ENCODE measurements at regions not wholly inside any gene's neighbourhood (a gene's known extent, or its start where the extent isn't known, plus 50 kb on each side); places are given as distances from the start of the nearest gene placed in this dataset.

DNA sequence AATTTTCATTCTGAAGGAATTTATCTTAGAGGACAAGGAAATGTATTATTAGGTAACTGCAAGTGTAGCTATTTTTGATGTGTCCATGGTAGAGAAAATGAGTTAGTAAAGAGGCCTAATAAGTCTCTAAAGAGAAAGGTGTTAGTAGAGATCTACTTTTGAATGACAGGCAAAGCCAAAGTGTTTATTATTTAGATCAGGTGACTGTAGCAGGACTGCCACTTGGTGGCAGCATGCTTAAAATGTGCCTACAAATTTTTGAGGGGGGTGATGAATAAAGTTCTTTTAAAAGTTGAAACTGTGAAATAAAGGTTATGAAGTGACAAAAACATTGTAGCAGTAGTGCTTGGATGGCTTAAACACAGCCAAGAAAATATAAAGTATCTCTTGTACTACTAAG is 421.5 kb upstream of the MEIS1 start:
- no peaks in the 10 kb centered on the region for H3K36me3 ChIP-seq (replicated peaks in 1 of 2; ENCODE audit: insufficient read depth in 1 of 2, low read depth in 2 of 2)
- no peaks in the 10 kb centered on the region for H3K9me3 ChIP-seq
- TF ChIP-seq, protein P1, sequence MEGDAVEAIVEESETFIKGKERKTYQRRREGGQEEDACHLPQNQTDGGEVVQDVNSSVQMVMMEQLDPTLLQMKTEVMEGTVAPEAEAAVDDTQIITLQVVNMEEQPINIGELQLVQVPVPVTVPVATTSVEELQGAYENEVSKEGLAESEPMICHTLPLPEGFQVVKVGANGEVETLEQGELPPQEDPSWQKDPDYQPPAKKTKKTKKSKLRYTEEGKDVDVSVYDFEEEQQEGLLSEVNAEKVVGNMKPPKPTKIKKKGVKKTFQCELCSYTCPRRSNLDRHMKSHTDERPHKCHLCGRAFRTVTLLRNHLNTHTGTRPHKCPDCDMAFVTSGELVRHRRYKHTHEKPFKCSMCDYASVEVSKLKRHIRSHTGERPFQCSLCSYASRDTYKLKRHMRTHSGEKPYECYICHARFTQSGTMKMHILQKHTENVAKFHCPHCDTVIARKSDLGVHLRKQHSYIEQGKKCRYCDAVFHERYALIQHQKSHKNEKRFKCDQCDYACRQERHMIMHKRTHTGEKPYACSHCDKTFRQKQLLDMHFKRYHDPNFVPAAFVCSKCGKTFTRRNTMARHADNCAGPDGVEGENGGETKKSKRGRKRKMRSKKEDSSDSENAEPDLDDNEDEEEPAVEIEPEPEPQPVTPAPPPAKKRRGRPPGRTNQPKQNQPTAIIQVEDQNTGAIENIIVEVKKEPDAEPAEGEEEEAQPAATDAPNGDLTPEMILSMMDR (IDR thresholded peaks at IDR 0.05) = no peak
- TF ChIP-seq POLR2A (IDR thresholded peaks at IDR 0.05) = no peak
- DNase-seq (no peak), ATAC-seq (no peak)
- H3K27me3 ChIP-seq = no peaks in the 10 kb centered on the region
- no peaks in the 10 kb centered on the region for H3K4me1 ChIP-seq
- H3K4me3 ChIP-seq = no peak overlapping the region
- no peak overlapping the region for H3K27ac ChIP-seq
- intact Hi-C loops (cut with DNase I) = no loop called here

- ATAC-seq (no peak), DNase-seq (no peak)
- H3K27me3 ChIP-seq = no peaks in the 10 kb centered on the region
- intact Hi-C loops (cut with DNase I) = no loop called here
- H3K9me3 ChIP-seq = no peaks in the 10 kb centered on the region
- no peak overlapping the region for H3K4me3 ChIP-seq
- H3K36me3 ChIP-seq (replicated peaks in 1 of 2; ENCODE audit: insufficient read depth in 1 of 2, low read depth in 2 of 2) = no peaks in the 10 kb centered on the region
- no peaks in the 10 kb centered on the region for H3K4me1 ChIP-seq
- TF ChIP-seq, protein P1 (IDR thresholded peaks at IDR 0.05) = no peak
- no peak for TF ChIP-seq POLR2A (IDR thresholded peaks at IDR 0.05)
- no peak overlapping the region for H3K27ac ChIP-seq
These were observed 431.0 kb upstream of the MEIS1 start for GRCh38 chr2:66003931-66004330.

GRCh38 chr2:66001538-66001937 is 433.4 kb upstream of the MEIS1 start:
- Histone ChIP-seq H3K27ac (no peak overlapping the region), H3K4me1 (no peaks in the 10 kb centered on the region), H3K27me3 (no peaks in the 10 kb centered on the region), H3K36me3 (replicated peaks in 1 of 2; ENCODE audit: insufficient read depth in 1 of 2, low read depth in 2 of 2) (no peaks in the 10 kb centered on the region), H3K4me3 (no peak overlapping the region), H3K9me3 (no peaks in the 10 kb centered on the region)
- intact Hi-C loops (cut with DNase I) = no loop called here
- DNase-seq (no peak), ATAC-seq (no peak)
- TF ChIP-seq POLR2A (IDR thresholded peaks at IDR 0.05) = no peak
- TF ChIP-seq, protein P1 (IDR thresholded peaks at IDR 0.05) = no peak
- WGBS, 2 donors = 77 to 86% methylated on average over 2 of the region's 2 CpGs

DNA sequence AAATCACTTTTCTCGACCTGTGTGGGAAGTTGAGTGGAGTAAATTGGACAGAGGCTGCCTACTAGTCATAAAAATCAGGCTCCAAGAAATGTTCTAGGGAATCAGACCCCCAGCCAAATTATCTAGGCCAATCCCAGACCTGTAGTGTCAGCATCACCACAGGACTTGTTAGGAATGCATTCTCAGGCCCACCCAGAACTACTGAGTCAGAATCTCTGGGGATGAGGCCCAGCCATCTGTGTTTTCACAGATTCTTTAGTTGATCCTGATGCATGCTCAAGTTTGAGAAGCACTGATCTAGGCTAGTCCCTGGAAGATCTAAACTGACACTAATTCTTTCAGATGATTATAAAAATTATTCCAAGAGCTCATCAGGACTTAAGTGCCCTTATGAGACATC is 434.0 kb upstream of the MEIS1 start:
- H3K4me3 ChIP-seq = no peak overlapping the region
- DNase-seq (no peak), ATAC-seq (no peak)
- H3K27me3 ChIP-seq = no peaks in the 10 kb centered on the region
- WGBS, 2 donors = 63 to 69% methylated on average over 1 of the region's 1 CpG
- intact Hi-C loops (cut with DNase I) = no loop called here
- no peak overlapping the region for H3K27ac ChIP-seq
- H3K4me1 ChIP-seq = no peaks in the 10 kb centered on the region
- no peaks in the 10 kb centered on the region for H3K36me3 ChIP-seq (replicated peaks in 1 of 2; ENCODE audit: insufficient read depth in 1 of 2, low read depth in 2 of 2)
- H3K9me3 ChIP-seq = no peaks in the 10 kb centered on the region
- TF ChIP-seq POLR2A (IDR thresholded peaks at IDR 0.05) = no peak

- TF ChIP-seq POLR2A (IDR thresholded peaks at IDR 0.05) = no peak
- TF ChIP-seq, protein P1 (IDR thresholded peaks at IDR 0.05) = no peak
- WGBS, 2 donors = 32 to 66% methylated on average over 2 of the region's 2 CpGs
- no peak overlapping the region for H3K4me3 ChIP-seq
- intact Hi-C loops (cut with DNase I) = no loop called here
- no peaks in the 10 kb centered on the region for H3K4me1 ChIP-seq
- H3K27me3 ChIP-seq = no peaks in the 10 kb centered on the region
- H3K36me3 ChIP-seq (replicated peaks in 1 of 2; ENCODE audit: insufficient read depth in 1 of 2, low read depth in 2 of 2) = no peaks in the 10 kb centered on the region
- no peak for ATAC-seq
- no peaks in the 10 kb centered on the region for H3K9me3 ChIP-seq
- no peak for DNase-seq
- no peak overlapping the region for H3K27ac ChIP-seq
These were observed 435.1 kb upstream of the MEIS1 start for GRCh38 chr2:65999796-66000195.
